SU-DHL-6 (cell line): ENCODE measurements at regions not wholly inside any gene's neighbourhood (a gene's known extent, or its start where the extent isn't known, plus 50 kb on each side); places are given as distances from the start of the nearest gene placed in this dataset.

ENCODE experiments used
- EZH2phosphoT487 ChIP-seq: fragments of 200-600 bp; sonication (generic), shearing (Covaris generic); conservative IDR thresholded peaks from 2 replicates; pipeline ENCODE4 v1.6.1; 2018; ENCODE audit warnings: mild to moderate bottlenecking, antibody characterized with exemption, low read length, moderate library complexity, mixed read lengths
- TF ChIP-seq, protein P1 (sequence below): fragments of 200-600 bp; sonication (generic); IDR thresholded peaks from one replicate; pipeline ENCODE4 v1.5.1; 2017; ENCODE audit warnings: antibody characterized with exemption, mild to moderate bottlenecking, low read length, moderate library complexity; ENCODE audit not compliant: insufficient read depth, poor library complexity, severe bottlenecking

- TF ChIP-seq, protein P1, sequence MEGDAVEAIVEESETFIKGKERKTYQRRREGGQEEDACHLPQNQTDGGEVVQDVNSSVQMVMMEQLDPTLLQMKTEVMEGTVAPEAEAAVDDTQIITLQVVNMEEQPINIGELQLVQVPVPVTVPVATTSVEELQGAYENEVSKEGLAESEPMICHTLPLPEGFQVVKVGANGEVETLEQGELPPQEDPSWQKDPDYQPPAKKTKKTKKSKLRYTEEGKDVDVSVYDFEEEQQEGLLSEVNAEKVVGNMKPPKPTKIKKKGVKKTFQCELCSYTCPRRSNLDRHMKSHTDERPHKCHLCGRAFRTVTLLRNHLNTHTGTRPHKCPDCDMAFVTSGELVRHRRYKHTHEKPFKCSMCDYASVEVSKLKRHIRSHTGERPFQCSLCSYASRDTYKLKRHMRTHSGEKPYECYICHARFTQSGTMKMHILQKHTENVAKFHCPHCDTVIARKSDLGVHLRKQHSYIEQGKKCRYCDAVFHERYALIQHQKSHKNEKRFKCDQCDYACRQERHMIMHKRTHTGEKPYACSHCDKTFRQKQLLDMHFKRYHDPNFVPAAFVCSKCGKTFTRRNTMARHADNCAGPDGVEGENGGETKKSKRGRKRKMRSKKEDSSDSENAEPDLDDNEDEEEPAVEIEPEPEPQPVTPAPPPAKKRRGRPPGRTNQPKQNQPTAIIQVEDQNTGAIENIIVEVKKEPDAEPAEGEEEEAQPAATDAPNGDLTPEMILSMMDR = no peak
- TF ChIP-seq EZH2phosphoT487 = no peak
Observed at GRCh38 chr7:53131697-53132096, 96.3 kb downstream of the POM121L12 start.
